CD4-positive, CD25-positive, alpha-beta regulatory T cell (primary cell): ENCODE measurements at regions not wholly inside any gene's neighbourhood (a gene's known extent, or its start where the extent isn't known, plus 50 kb on each side); places are given as distances from the start of the nearest gene placed in this dataset.

Experiments used
- ATAC-seq, 2 donors: fragments of 150-1000 bp; cut with Tn5 transposase; one replicate each; pipeline ENCODE4 v1.10.0; 2021; ENCODE audit warnings: low read depth in 2 of 2, moderate number of reproducible peaks in 2 of 2, moderate library complexity in 1 of 2
- DNase-seq, 3 donors: peaks; one replicate each; pipeline versions ENCODE4 v3.0.0 to v3.0.0-alpha.2; 2012 to 2022; ENCODE audit warnings: mixed read lengths in 1 of 3
- H3K27ac ChIP-seq: one replicate; pipeline ENCODE4 v1.7.0; 2013; ENCODE audit warnings: mild to moderate bottlenecking, low read length; ENCODE audit not compliant: insufficient read depth, poor library complexity, severe bottlenecking
- H3K27me3 ChIP-seq: one replicate; pipeline ENCODE4 v1.7.0; 2013; ENCODE audit warnings: low read length; ENCODE audit not compliant: control insufficient read depth, insufficient read depth
- H3K36me3 ChIP-seq: one replicate; pipeline ENCODE4 v1.7.0; 2013; ENCODE audit warnings: mild to moderate bottlenecking, low read length, moderate library complexity; ENCODE audit not compliant: control insufficient read depth, insufficient read depth
- H3K4me1 ChIP-seq: 2 replicates; pipeline ENCODE4 v1.7.0; 2013; ENCODE audit warnings: mild to moderate bottlenecking, low read length; ENCODE audit not compliant: insufficient read depth, control insufficient read depth, poor library complexity, severe bottlenecking
- H3K4me3 ChIP-seq: one replicate; pipeline ENCODE4 v1.7.0; 2013; ENCODE audit warnings: low read depth, mild to moderate bottlenecking, low read length, moderate library complexity
- H3K9me3 ChIP-seq, 2 experiments: 1 replicate in 1 of 2; 2 replicates in 1 of 2; pipeline ENCODE4 v1.7.0; 2013; ENCODE audit warnings: low read length in 2 of 2, mild to moderate bottlenecking in 1 of 2, moderate library complexity in 1 of 2; ENCODE audit not compliant: control insufficient read depth in 2 of 2
- H3K27ac Mint-ChIP-seq, 3 donors: one replicate each; pipeline ENCODE4 v1.8.0; 2020 to 2022; ENCODE audit warnings: mild to moderate bottlenecking in 3 of 3, mixed read lengths in 3 of 3, moderate library complexity in 2 of 3
- H3K27me3 Mint-ChIP-seq: one replicate; pipeline ENCODE4 v1.8.0; 2022; ENCODE audit warnings: mild to moderate bottlenecking, mixed read lengths
- H3K36me3 Mint-ChIP-seq: one replicate; pipeline ENCODE4 v1.8.0; 2020; ENCODE audit warnings: mixed read lengths
- H3K4me1 Mint-ChIP-seq, 4 donors: one replicate each; pipeline ENCODE4 v1.8.0; 2020 to 2022; ENCODE audit warnings: mixed read lengths in 4 of 4, mild to moderate bottlenecking in 1 of 4
- H3K4me3 Mint-ChIP-seq, 4 donors: one replicate each; pipeline ENCODE4 v1.8.0; 2020 to 2022; ENCODE audit warnings: mild to moderate bottlenecking in 4 of 4, mixed read lengths in 4 of 4, moderate library complexity in 3 of 4
- H3K9me3 Mint-ChIP-seq, 7 donors: one replicate each; pipeline ENCODE4 v1.8.0; 2020 to 2022; ENCODE audit warnings: mixed read lengths in 7 of 7, mild to moderate bottlenecking in 3 of 7, moderate library complexity in 2 of 7

DNA sequence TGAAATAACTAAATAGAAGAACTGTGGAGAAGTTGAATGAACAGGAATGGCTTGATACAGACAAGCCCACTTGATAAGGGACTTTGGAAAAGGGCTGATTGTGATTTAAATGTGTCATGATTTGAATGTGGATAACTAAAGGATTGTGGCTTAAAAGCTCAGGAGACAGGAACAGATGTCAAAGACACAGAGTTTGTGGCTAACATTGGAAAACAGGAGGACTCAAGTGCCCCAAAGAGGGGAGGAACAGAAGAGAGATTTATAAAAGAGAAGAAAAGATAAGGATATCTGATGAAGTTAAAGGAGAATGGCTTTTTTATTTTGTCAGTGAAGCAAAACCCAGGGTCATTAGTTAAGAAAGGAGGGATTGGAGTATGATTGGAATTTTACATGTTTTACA lies 124.2 kb upstream of the TRPM3 start:
- peaks cover 0 to 1% (median 0%) of the 10 kb centered on the region in 7 donors for H3K9me3 Mint-ChIP-seq
- H3K27ac Mint-ChIP-seq: no peak overlapping the region
- no peaks in the 10 kb centered on the region for H3K27me3 Mint-ChIP-seq
- no peaks in the 10 kb centered on the region for H3K36me3 Mint-ChIP-seq
- no peaks in the 10 kb centered on the region for H3K4me1 Mint-ChIP-seq
- ATAC-seq: no peak
- no peaks in the 10 kb centered on the region for H3K36me3 ChIP-seq
- no peaks in the 10 kb centered on the region for H3K4me1 ChIP-seq
- H3K27me3 ChIP-seq: no peaks in the 10 kb centered on the region
- H3K27ac ChIP-seq: no peak overlapping the region
- no peak overlapping the region for H3K4me3 ChIP-seq
- no peak overlapping the region for H3K4me3 Mint-ChIP-seq
- DNase-seq: no peak
- no peaks in the 10 kb centered on the region for H3K9me3 ChIP-seq

DNA sequence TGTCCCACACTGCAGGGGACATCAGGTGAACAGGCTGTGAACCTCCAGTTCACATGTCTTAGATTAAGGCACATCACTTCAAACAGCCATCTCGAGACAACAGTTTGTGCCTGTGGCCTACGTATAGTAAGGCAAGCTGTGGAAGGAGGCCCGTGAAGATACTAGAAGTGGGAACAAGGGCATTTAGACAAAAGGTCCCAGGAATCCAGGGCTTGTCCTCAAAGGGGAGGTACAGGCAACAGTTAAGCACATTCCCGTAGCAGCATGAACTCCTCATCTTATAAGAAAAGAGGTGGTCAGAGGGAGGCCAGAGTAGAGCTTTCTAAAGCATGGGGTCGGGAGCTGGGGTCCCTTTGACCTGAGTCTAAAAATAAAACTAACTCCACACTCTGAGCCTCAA lies 122.5 kb upstream of the TRPM3 start:
- Mint-ChIP-seq H3K4me1 (no peaks in the 10 kb centered on the region), H3K27me3 (no peaks in the 10 kb centered on the region), H3K27ac (no peak overlapping the region), H3K36me3 (no peaks in the 10 kb centered on the region), H3K4me3 (no peak overlapping the region), H3K9me3 (peaks cover 0 to 1% (median 0%) of the 10 kb centered on the region in 7 donors)
- H3K9me3 ChIP-seq: no peaks in the 10 kb centered on the region
- no peak overlapping the region for H3K4me3 ChIP-seq
- no peak overlapping the region for H3K27ac ChIP-seq
- H3K27me3 ChIP-seq: no peaks in the 10 kb centered on the region
- no peaks in the 10 kb centered on the region for H3K36me3 ChIP-seq
- ATAC-seq (no peak), DNase-seq (no peak)
- no peaks in the 10 kb centered on the region for H3K4me1 ChIP-seq

DNA sequence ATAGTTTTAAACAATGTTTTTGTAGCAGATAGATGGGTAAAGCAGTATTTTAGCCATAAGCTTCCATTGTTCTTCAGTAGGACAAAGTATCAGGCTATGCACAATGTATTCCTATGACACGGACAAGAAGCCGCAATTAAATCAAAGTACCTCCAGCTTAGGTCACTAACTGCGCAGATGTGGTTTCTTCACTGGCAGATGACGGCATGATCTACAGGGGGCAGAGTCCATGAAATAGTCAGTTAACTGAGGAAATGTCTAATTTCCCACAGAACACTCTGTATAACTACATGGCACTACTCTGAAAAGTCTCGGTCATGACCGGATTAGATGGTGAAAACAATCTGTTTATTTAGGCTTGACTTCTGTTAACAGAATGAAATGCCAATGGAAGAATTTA lies 120.7 kb upstream of the TRPM3 start:
- Histone ChIP-seq H3K4me1 (no peaks in the 10 kb centered on the region), H3K27me3 (no peaks in the 10 kb centered on the region), H3K9me3 (no peaks in the 10 kb centered on the region), H3K4me3 (no peak overlapping the region), H3K27ac (no peak overlapping the region), H3K36me3 (no peaks in the 10 kb centered on the region)
- Mint-ChIP-seq H3K4me1 (no peaks in the 10 kb centered on the region), H3K36me3 (no peaks in the 10 kb centered on the region), H3K27me3 (no peaks in the 10 kb centered on the region), H3K9me3 (peaks cover 0 to 1% (median 0%) of the 10 kb centered on the region in 7 donors), H3K4me3 (no peak overlapping the region), H3K27ac (no peak overlapping the region)
- DNase-seq: no peak
- ATAC-seq: no peak

- ATAC-seq (no peak), DNase-seq (no peak)
- Histone ChIP-seq H3K4me1 (no peaks in the 10 kb centered on the region), H3K36me3 (no peaks in the 10 kb centered on the region), H3K9me3 (no peaks in the 10 kb centered on the region), H3K27ac (no peak overlapping the region), H3K4me3 (no peak overlapping the region), H3K27me3 (no peaks in the 10 kb centered on the region)
- Mint-ChIP-seq H3K27ac (no peak overlapping the region), H3K9me3 (peaks cover 0 to 3% (median 0%) of the 10 kb centered on the region in 7 donors), H3K27me3 (no peaks in the 10 kb centered on the region), H3K4me3 (no peak overlapping the region), H3K4me1 (no peaks in the 10 kb centered on the region), H3K36me3 (no peaks in the 10 kb centered on the region)
These were observed 115.6 kb upstream of the TRPM3 start for GRCh38 chr9:71237051-71237450.

GRCh38 chr9:71233646-71234045 lies 112.2 kb upstream of the TRPM3 start:
- Histone ChIP-seq H3K4me3 (no peak overlapping the region), H3K36me3 (no peaks in the 10 kb centered on the region), H3K9me3 (no peaks in the 10 kb centered on the region), H3K27me3 (no peaks in the 10 kb centered on the region), H3K27ac (no peak overlapping the region), H3K4me1 (no peaks in the 10 kb centered on the region)
- ATAC-seq: no peak
- Mint-ChIP-seq H3K9me3 (peaks cover 0 to 5% (median 0%) of the 10 kb centered on the region in 7 donors), H3K4me1 (no peaks in the 10 kb centered on the region), H3K4me3 (no peak overlapping the region), H3K36me3 (no peaks in the 10 kb centered on the region), H3K27me3 (no peaks in the 10 kb centered on the region), H3K27ac (no peak overlapping the region)
- DNase-seq: no peak

- H3K36me3 ChIP-seq: no peaks in the 10 kb centered on the region
- Mint-ChIP-seq H3K36me3 (no peaks in the 10 kb centered on the region), H3K9me3 (peaks cover 0 to 6% (median 0%) of the 10 kb centered on the region in 7 donors), H3K27me3 (no peaks in the 10 kb centered on the region), H3K4me1 (no peaks in the 10 kb centered on the region), H3K4me3 (no peak overlapping the region), H3K27ac (no peak overlapping the region)
- DNase-seq (no peak), ATAC-seq (no peak)
- no peaks in the 10 kb centered on the region for H3K9me3 ChIP-seq
- H3K27ac ChIP-seq: no peak overlapping the region
- H3K4me1 ChIP-seq: no peaks in the 10 kb centered on the region
- H3K4me3 ChIP-seq: no peak overlapping the region
- no peaks in the 10 kb centered on the region for H3K27me3 ChIP-seq
These were observed 102.6 kb upstream of the TRPM3 start for GRCh38 chr9:71223953-71224538.

GRCh38 chr9:71218774-71219173 lies 97.4 kb upstream of the TRPM3 start:
- ATAC-seq (no peak), DNase-seq (no peak)
- H3K4me1 Mint-ChIP-seq: no peaks in the 10 kb centered on the region
- no peaks in the 10 kb centered on the region for H3K9me3 ChIP-seq
- H3K27ac ChIP-seq: no peak overlapping the region
- no peaks in the 10 kb centered on the region for H3K27me3 Mint-ChIP-seq
- peaks cover 0 to 9% (median 2%) of the 10 kb centered on the region in 7 donors for H3K9me3 Mint-ChIP-seq
- H3K4me3 ChIP-seq: no peak overlapping the region
- no peaks in the 10 kb centered on the region for H3K27me3 ChIP-seq
- H3K27ac Mint-ChIP-seq: no peak overlapping the region
- no peaks in the 10 kb centered on the region for H3K4me1 ChIP-seq
- no peaks in the 10 kb centered on the region for H3K36me3 ChIP-seq
- no peak overlapping the region for H3K4me3 Mint-ChIP-seq
- no peaks in the 10 kb centered on the region for H3K36me3 Mint-ChIP-seq

GRCh38 chr9:71213633-71214032 lies 92.2 kb upstream of the TRPM3 start:
- Mint-ChIP-seq H3K36me3 (no peaks in the 10 kb centered on the region), H3K4me1 (no peaks in the 10 kb centered on the region), H3K9me3 (peaks cover 0 to 6% (median 2%) of the 10 kb centered on the region in 7 donors)

More at GRCh38 chr9:71213633-71214032, 92.2 kb upstream of the TRPM3 start:
- H3K27me3 Mint-ChIP-seq: no peaks in the 10 kb centered on the region
- H3K27ac Mint-ChIP-seq: no peak overlapping the region
- H3K27ac ChIP-seq: no peak overlapping the region
- no peaks in the 10 kb centered on the region for H3K9me3 ChIP-seq
- no peaks in the 10 kb centered on the region for H3K36me3 ChIP-seq
- H3K4me3 ChIP-seq: no peak overlapping the region
- ATAC-seq (no peak), DNase-seq (no peak)
- no peaks in the 10 kb centered on the region for H3K4me1 ChIP-seq
- H3K27me3 ChIP-seq: no peaks in the 10 kb centered on the region
- H3K4me3 Mint-ChIP-seq: no peak overlapping the region
